Erythroblast (primary cell): ENCODE measurements at regions not wholly inside any gene's neighbourhood (a gene's known extent, or its start where the extent isn't known, plus 50 kb on each side); places are given as distances from the start of the nearest gene placed in this dataset.

Experiments
- DNase-seq, 2 experiments: peaks; one replicate each; lab custom pipeline; 2025; lab: John Stamatoyannopoulos, UW
- GATA1 ChIP-seq: IDR thresholded peaks from 2 replicates; pipeline ENCODE4 v1.6.1; 2011; ENCODE audit warnings: low read depth, mild to moderate bottlenecking, control low read depth, low read length, moderate library complexity
- POLR2A ChIP-seq: IDR thresholded peaks from 2 replicates; pipeline ENCODE4 v1.6.1; 2011; ENCODE audit warnings: mild to moderate bottlenecking, low read length

DNA sequence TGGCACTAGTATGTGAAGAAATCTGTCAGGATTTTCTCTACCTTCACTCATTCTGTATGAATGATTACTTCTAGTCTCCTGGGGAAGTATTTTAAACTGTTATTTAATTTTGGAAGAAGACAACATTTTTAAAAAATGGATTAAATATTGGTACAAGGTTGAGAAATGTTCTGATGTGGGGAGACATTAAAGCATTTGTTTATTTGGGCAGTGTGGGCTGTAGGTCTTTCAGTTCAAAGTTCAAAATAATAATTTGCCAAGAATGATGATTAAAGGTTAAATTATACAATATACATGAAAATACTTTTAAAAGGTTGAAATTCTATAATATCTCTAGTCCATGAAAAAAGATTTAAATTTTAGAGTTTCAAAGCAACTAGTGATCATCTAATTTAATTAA, 194.7 kb downstream of the NHLRC3 start:
- no peak for TF ChIP-seq POLR2A
- TF ChIP-seq GATA1, result no peak
- DNase-seq, result no peak

DNA sequence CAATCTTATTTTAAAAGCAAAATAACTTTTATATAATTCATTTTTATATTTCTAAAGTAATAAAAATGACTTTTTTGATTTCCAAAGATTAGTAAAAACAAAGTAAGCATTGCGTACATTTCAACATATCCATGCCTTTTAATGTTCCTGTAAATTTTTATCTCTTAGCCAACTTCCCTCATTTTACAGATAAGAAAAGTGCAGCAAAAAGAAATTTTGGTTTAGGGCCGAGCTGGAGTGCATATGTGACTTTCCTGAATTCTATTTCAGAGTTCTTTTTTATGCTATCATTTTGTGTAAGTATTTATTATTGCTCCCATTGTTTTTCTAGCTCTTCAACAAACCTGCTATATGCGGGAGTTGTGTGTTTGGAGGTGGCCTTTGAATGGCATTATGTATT, 195.3 kb downstream of the NHLRC3 start:
- TF ChIP-seq POLR2A (no peak), GATA1 (no peak)
- DNase-seq, result no peak

DNA sequence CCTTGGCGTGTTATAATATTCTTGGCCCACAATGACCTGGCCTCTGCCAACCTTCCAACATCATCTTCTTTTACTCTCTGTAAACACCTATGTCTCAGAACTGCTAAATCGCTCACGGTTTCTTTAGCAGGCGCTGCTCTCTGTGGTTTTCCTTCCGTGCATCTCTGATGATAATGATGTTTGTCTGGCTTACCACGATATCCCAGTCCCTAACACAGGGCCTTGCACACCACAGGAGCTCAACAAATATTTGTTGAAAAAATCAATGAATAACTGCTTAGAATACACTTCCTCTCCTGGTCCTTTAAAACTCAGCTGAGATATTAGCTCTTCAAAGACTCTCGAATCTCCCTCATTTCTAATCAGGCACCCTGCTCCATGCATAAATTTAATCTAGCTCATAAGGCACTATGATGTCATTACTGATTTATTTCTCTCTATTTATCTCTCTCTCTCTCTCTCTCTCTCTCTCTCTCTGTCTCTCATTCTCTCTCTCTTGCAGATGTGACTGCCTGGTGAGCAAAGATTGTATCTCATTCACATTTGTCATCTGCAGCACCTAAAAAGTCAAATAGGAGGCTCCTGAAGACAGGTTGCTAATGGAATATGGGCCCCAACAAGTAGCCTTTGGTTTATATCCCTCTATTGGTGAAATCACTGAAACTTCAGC, 206.4 kb downstream of the NHLRC3 start:
- no peak for TF ChIP-seq GATA1
- no peak for TF ChIP-seq POLR2A

DNA sequence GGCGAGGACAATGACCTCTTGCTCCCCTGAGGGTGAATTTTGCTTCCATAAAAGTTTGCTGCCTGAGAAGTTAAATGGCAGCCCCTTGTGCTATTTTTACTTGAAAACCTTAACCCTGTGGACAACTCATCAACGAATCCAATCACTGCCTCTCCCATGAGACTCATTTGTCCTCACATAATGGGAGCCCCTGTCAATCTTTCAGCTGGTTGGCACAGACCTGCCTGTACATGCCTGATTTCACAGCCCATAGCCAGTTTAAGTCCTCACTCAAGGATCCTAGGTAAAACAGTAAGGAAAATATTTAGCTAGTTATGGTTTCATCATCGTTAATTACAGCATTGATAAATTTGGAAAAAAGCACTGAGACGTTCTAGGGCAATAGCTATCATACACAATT, 207.4 kb downstream of the NHLRC3 start:
- no peak for TF ChIP-seq GATA1
- no peak for TF ChIP-seq POLR2A
- DNase-seq, result no peak

More for the DNA sequence above, 206.4 kb downstream of the NHLRC3 start:
- DNase-seq, result no peak

DNA sequence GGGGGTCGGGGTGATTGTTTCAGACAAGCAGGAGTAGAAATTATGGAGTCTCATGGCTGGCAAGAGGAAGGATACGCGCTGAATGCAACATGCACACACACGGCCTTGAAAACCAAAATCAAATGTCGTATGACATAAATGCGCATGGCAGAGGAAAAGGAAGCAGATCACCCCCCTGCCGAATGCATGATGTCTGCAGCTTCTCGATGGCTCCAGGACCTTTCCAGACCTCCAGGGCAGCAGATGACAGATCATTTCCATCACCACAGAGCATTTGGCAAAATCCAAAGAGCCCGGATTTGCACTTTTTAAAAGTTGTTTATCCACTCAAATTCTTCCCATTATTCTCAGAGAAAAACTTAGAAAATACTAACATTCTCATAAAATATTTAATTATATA, 211.7 kb downstream of the NHLRC3 start:
- TF ChIP-seq GATA1, result no peak
- no peak for TF ChIP-seq POLR2A
- no peak for DNase-seq

DNA sequence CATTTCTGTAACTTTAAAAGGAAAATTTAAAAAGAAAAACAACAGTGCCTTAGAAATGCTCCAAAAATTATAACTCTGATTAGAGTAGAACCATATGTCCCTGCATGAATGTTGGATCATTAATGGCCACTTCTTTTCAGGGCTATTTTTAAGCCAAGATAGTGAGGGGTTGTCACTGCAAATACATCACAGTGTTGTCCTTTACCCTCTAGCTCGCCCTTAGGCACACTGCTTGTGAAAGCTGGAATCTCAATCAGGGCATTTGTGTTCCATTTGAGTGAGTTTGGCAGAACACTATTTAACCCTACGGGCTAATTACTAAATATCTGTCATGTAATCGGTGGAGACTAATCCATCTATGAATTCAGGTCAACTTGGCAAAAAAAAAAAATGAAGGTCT, 212.2 kb downstream of the NHLRC3 start:
- no peak for TF ChIP-seq POLR2A
- no peak for TF ChIP-seq GATA1
- no peak for DNase-seq

DNA sequence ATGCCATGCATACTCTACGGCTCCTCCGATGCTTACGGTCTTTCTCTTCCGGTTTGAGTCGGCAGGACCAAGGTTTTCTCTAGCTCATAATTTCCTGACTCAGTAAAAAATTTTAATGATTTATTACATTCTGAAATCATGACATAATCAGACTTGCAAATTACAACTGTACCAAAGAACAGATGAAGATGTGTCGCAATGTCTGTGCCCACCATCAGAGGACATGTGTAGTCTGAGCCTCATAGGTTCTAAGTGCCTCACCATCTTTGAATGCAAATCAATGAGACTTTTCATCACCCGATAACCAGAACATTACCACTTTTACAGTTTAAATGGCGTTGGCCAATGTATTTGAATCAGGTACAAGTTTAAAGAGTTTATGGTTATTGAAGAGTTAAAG, 213.1 kb downstream of the NHLRC3 start:
- DNase-seq, result no peak
- TF ChIP-seq GATA1 (no peak), POLR2A (no peak)

DNA sequence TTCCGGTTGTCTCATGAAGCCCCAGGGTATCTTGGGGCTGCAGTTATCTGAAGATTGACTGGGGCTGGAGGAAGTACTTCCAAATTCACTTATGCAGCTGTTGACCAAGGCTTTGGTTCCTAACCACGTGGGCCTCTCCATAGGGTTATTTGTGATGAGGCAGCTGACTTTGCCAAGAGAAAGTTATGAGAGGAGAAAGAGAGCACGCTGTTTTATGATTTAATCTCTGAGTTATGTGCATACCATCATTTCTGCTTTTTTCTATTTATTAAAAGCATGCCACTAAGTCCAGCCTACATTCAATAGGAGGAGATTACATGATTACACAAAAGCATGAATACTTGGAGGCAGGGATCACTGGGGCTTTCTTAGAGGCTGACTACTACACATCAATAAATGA, 215.5 kb downstream of the NHLRC3 start:
- no peak for DNase-seq
- TF ChIP-seq GATA1 (no peak), POLR2A (no peak)

DNA sequence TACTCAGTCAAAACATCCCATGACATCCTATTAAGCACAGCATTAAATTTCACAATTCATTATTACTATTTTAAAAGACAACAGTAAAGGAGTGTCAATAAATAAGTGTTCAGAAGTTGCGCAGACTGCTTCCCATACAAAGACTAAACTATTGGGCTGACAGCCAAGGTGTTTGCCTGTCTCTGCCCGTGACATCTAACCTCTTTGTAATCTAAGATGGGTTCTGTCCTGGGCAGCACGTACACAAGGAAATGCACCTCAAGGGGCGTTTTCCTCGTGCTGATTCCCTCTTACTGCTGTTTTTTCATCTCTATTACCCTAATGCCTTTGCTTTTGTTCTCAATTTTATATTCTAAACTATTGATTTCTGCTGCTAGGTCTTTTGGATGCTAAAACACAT, 216.3 kb downstream of the NHLRC3 start:
- TF ChIP-seq GATA1 (no peak), POLR2A (no peak)
- no peak for DNase-seq

DNA sequence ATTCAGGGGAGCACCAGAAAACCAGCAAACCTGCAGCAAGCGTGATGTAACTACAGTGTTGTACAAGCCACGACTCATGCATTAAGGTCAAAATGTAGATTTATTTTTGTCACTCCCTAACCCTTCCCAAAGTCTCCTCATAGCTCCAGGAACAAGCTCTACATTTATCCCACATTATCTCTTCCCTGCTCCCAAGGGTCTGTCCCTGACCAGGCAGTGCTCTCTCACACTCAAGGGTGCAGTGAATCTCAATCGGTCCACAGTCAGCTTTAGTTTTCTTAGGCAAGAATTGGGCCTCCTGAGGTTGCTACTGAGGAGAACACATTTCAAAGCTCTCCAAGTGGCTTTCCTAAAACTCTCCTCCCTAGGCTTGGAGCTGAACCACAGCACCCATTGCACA, 219.4 kb downstream of the NHLRC3 start:
- DNase-seq, result no peak

DNA sequence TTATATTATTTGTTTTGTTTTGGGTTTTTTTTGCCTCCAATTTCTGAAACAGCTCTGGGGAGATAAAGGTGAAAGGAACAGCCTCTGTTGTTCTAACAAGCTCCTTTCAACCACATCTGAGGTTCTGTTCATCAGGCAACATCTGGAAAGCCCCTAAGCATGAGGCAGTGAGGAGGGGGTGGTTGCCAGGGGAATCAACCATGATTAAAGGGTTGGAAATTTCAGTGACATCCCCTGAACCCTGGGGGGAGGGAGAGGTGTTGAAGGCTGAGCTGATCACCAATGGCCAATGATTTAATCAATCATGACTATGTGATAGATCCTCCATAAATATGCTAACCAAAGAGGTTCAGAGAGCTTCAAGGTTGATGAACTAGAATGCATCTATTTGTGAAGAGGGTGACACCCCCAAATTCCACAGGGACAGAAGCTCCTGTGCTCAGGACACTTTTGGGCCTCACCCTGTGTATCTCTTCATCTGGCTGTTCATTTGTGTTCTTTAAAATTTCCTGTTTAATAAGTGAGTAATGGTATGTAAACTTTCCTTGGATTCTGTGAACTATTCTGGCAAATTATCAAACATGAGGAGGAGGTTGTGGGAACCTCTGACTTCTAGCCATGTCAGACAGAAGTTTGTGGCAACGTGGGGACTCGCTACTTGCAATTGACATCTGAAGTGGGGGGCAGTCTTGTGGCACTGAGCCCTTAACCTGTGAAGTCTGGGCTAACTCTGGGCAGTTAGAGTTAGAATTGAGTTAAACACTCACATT, 221.3 kb downstream of the NHLRC3 start:
- TF ChIP-seq POLR2A, result no peak
- no peak for TF ChIP-seq GATA1
- DNase-seq, result no peak

More for the DNA sequence above, 219.4 kb downstream of the NHLRC3 start:
- TF ChIP-seq POLR2A, result no peak
- TF ChIP-seq GATA1, result no peak

DNA sequence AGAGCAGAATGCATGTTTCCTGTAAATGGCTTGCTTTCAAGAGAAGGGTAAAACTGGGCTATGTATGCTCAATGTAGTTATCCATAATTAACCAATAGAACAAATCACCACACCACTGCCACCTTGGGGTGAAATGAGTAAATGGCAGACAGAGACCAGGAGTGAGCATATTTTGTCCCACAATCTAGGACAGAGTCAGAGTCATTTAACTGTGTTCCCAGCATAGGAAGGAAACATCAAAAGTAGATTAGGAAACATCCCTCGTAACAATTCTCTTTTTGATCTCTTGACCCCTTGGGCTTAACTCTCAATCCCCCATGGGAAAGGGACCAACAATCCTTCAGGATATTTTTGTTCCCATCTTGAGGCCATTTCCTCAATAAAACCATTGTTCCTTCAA, 224.8 kb downstream of the NHLRC3 start:
- TF ChIP-seq POLR2A (no peak), GATA1 (no peak)
- DNase-seq, result peak; percentile 25 to 39

DNA sequence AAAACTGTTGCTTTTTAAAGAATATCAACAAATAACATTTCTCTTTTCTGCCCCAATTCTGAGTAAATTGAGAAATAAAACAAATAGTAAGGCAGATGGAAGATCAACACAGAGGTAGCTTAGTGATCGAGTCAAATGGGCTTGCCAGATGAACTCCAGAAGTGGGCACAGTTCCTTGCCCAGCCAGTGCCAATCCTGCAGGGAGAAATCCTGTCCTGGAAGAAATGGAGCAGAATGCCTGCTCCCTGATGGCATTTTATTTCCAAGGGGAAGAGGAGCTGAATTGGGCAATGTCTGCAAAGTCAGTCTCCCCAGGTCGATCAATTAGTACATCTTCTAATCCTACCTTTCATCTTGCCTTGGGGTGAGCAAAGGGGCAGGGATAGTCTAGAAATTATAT, 225.3 kb downstream of the NHLRC3 start:
- DNase-seq, result no peak
- no peak for TF ChIP-seq POLR2A
- TF ChIP-seq GATA1, result no peak

DNA sequence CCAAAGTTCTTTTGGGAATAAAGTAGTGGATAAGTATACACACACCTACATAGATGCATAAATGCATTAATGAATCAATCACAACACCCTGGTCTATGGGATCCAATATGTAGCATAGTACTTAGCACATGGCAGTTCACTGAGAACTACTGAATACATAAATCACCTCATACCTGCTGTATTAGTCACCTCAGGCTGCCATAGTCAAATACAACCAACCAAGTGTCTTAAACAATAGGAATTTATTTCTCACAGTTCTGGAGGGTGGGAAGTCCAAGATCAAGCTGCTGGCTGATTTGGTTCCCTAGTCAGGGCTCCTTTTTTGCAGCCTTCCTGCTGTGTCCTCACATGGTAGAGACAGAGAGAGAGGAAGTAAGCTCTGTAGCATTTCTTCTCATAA, 228.2 kb downstream of the NHLRC3 start:
- no peak for TF ChIP-seq GATA1
- TF ChIP-seq POLR2A, result no peak
- no peak for DNase-seq
